Esophagus muscularis mucosa (tissue), 3 donors: ENCODE measurements at regions not wholly inside any gene's neighbourhood (a gene's known extent, or its start where the extent isn't known, plus 50 kb on each side); places are given as distances from the start of the nearest gene placed in this dataset.

Experiments used
- POLR2A ChIP-seq: fragments of 450-650 bp; IDR thresholded peaks from one replicate; pipeline ENCODE4 v1.6.1; 2017; ENCODE audit warnings: antibody characterized with exemption, moderate library complexity, mild to moderate bottlenecking, low read depth
- POLR2AphosphoS5 ChIP-seq, 2 donors: sonication (generic); formaldehyde crosslinking; IDR thresholded peaks; one replicate each; pipeline ENCODE4 v1.6.1; 2017; ENCODE audit warnings: antibody characterized with exemption in 2 of 2
- TF ChIP-seq, protein P1 (sequence below), 3 experiments: fragments of 200-600 bp in 2 of 3; fragments of 450-650 bp in 1 of 3; sonication (generic) in 2 of 3; IDR thresholded peaks; one replicate each; pipeline ENCODE4 v1.5.1; 2017 to 2019; ENCODE audit warnings: antibody characterized with exemption in 3 of 3, mild to moderate bottlenecking in 2 of 3, moderate library complexity in 1 of 3

- TF ChIP-seq, protein P1, sequence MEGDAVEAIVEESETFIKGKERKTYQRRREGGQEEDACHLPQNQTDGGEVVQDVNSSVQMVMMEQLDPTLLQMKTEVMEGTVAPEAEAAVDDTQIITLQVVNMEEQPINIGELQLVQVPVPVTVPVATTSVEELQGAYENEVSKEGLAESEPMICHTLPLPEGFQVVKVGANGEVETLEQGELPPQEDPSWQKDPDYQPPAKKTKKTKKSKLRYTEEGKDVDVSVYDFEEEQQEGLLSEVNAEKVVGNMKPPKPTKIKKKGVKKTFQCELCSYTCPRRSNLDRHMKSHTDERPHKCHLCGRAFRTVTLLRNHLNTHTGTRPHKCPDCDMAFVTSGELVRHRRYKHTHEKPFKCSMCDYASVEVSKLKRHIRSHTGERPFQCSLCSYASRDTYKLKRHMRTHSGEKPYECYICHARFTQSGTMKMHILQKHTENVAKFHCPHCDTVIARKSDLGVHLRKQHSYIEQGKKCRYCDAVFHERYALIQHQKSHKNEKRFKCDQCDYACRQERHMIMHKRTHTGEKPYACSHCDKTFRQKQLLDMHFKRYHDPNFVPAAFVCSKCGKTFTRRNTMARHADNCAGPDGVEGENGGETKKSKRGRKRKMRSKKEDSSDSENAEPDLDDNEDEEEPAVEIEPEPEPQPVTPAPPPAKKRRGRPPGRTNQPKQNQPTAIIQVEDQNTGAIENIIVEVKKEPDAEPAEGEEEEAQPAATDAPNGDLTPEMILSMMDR (IDR thresholded peaks at IDR 0.05), result no peak
- TF ChIP-seq POLR2A (no peak), POLR2AphosphoS5 (IDR thresholded peaks at IDR 0.05) (no peak)
These were observed 62.5 kb upstream of the ZP4 start for GRCh38 chr1:237953238-237953637.
